Kidney epithelial cell (primary cell): ENCODE measurements at regions not wholly inside any gene's neighbourhood (a gene's known extent, or its start where the extent isn't known, plus 50 kb on each side); places are given as distances from the start of the nearest gene placed in this dataset.
"Not testable (repeated sequence)": the region's sequence is repeated elsewhere in the genome, so short reads cannot be mapped to it uniquely, and the experiment has no call there.

ENCODE experiments used
- DNase-seq: peaks from one replicate; pipeline ENCODE4 v3.0.0-alpha.2; 2010; ENCODE audit warnings: low read depth
- H3K27me3 ChIP-seq: 2 replicates; pipeline ENCODE4 v1.6.0; 2011; ENCODE audit warnings: low read length; ENCODE audit not compliant: control insufficient read depth, insufficient read depth
- H3K36me3 ChIP-seq: 2 replicates; pipeline ENCODE4 v1.5.1; 2011; ENCODE audit warnings: low read length; ENCODE audit not compliant: control insufficient read depth, insufficient read depth
- H3K4me3 ChIP-seq: 2 replicates; pipeline ENCODE4 v1.5.1; 2011; ENCODE audit warnings: low read depth, mild to moderate bottlenecking, control low read depth, low read length
- CTCF ChIP-seq: IDR thresholded peaks from 2 replicates; pipeline ENCODE4 v1.5.1; 2011; ENCODE audit warnings: mild to moderate bottlenecking, moderate library complexity, low read length, control low read depth, inconsistent platforms; ENCODE audit not compliant: insufficient read depth, poor library complexity, severe bottlenecking

GRCh38 chr17:34741967-34742366 lies 162.6 kb downstream of the TMEM132E start:
- no peak for DNase-seq
- Histone ChIP-seq H3K36me3 (no peaks in the 10 kb centered on the region), H3K4me3 (no peak overlapping the region), H3K27me3 (no peaks in the 10 kb centered on the region)
- TF ChIP-seq CTCF = no peak

GRCh38 chr17:34740565-34741520 lies 161.5 kb downstream of the TMEM132E start:
- H3K27me3 ChIP-seq = no peaks in the 10 kb centered on the region
- no peak for DNase-seq
- no peaks in the 10 kb centered on the region for H3K36me3 ChIP-seq
- no peak for TF ChIP-seq CTCF
- H3K4me3 ChIP-seq = no peak overlapping the region

- no peak for TF ChIP-seq CTCF
- no peak for DNase-seq
- H3K27me3 ChIP-seq = no peaks in the 10 kb centered on the region
- no peaks in the 10 kb centered on the region for H3K36me3 ChIP-seq
- H3K4me3 ChIP-seq = no peak overlapping the region
Measured at GRCh38 chr17:34739386-34739785, 160.0 kb downstream of the TMEM132E start.

- H3K4me3 ChIP-seq, DNase-seq, H3K36me3 ChIP-seq, H3K27me3 ChIP-seq: not testable (repeated sequence)
Measured at GRCh38 chr17:34737673-34738072, 158.3 kb downstream of the TMEM132E start.

- no peak for TF ChIP-seq CTCF
- no peak overlapping the region for H3K4me3 ChIP-seq
- no peak for DNase-seq
- no peaks in the 10 kb centered on the region for H3K27me3 ChIP-seq
- no peaks in the 10 kb centered on the region for H3K36me3 ChIP-seq
Measured at GRCh38 chr17:34736611-34737010, 157.2 kb downstream of the TMEM132E start.

GRCh38 chr17:34733333-34733732 lies 154.0 kb downstream of the TMEM132E start:
- no peak for TF ChIP-seq CTCF
- Histone ChIP-seq H3K27me3 (no peaks in the 10 kb centered on the region), H3K4me3 (no peak overlapping the region), H3K36me3 (no peaks in the 10 kb centered on the region)
- DNase-seq = no peak
